ENCODE measurements at regions not wholly inside any gene's neighbourhood (a gene's known extent, or its start where the extent isn't known, plus 50 kb on each side); places are given as distances from the start of the nearest gene placed in this dataset.

DNA sequence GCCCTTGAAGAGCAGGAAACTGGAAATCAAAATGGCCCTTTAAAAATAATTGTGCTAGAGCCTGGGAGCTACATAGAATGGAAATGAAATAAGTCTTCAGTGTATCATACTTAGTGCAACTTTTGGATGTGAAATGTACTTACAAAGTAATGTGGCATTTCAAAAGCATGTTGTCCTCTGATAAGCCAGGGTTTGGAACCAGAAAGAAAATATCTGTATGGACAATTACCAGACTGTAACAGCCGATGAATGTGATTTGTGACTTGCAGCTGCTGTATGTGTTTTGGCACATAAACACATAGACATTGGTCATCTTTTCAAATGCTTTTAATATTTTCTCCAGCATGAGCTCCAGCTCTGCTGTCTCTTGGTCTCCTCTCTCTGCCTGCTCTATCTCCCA lies 546.4 kb downstream of the OMA1 start:
- TF ChIP-seq, protein P1, sequence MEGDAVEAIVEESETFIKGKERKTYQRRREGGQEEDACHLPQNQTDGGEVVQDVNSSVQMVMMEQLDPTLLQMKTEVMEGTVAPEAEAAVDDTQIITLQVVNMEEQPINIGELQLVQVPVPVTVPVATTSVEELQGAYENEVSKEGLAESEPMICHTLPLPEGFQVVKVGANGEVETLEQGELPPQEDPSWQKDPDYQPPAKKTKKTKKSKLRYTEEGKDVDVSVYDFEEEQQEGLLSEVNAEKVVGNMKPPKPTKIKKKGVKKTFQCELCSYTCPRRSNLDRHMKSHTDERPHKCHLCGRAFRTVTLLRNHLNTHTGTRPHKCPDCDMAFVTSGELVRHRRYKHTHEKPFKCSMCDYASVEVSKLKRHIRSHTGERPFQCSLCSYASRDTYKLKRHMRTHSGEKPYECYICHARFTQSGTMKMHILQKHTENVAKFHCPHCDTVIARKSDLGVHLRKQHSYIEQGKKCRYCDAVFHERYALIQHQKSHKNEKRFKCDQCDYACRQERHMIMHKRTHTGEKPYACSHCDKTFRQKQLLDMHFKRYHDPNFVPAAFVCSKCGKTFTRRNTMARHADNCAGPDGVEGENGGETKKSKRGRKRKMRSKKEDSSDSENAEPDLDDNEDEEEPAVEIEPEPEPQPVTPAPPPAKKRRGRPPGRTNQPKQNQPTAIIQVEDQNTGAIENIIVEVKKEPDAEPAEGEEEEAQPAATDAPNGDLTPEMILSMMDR (IDR thresholded peaks at IDR 0.05; ENCODE audit: borderline replicate concordance, extremely low read depth, low read length, poor library complexity, severe bottlenecking): no peak
- no peak for TF ChIP-seq EZH2 (IDR thresholded peaks at IDR 0.05; ENCODE audit: borderline replicate concordance, low read depth, low read length, severe bottlenecking)

Data from DND-41 (cell line).